ENCODE measurements at regions not wholly inside any gene's neighbourhood (a gene's known extent, or its start where the extent isn't known, plus 50 kb on each side); places are given as distances from the start of the nearest gene placed in this dataset.

GRCh38 chr12:61302282-61302681 is 957.9 kb upstream of the USP15 start:
- CTCF ChIA-PET = no interaction called here
- POLR2A ChIA-PET = no interaction called here

GRCh38 chr12:61308220-61308619 is 952.0 kb upstream of the USP15 start:
- CTCF ChIA-PET = no interaction called here
- POLR2A ChIA-PET = no interaction called here

GRCh38 chr12:61311413-61311812 is 948.8 kb upstream of the USP15 start:
- POLR2A ChIA-PET = no interaction called here
- CTCF ChIA-PET = no interaction called here

GRCh38 chr12:61348871-61349270 is 911.3 kb upstream of the USP15 start:
- ChIA-PET CTCF (no interaction called here), POLR2A (no interaction called here)

- ChIA-PET CTCF (no interaction called here), POLR2A (no interaction called here)
Observed at GRCh38 chr12:61355105-61355504, 905.1 kb upstream of the USP15 start.

- POLR2A ChIA-PET = no interaction called here
Observed at GRCh38 chr12:61356485-61356884, 903.7 kb upstream of the USP15 start.

GRCh38 chr12:61357496-61357895 is 902.7 kb upstream of the USP15 start:
- ChIA-PET POLR2A (no interaction called here), CTCF (no interaction called here)

More at GRCh38 chr12:61356485-61356884, 903.7 kb upstream of the USP15 start:
- CTCF ChIA-PET = no interaction called here

GRCh38 chr12:61362037-61362436 is 898.2 kb upstream of the USP15 start:
- CTCF ChIA-PET = no interaction called here
- POLR2A ChIA-PET = no interaction called here

GRCh38 chr12:61365001-61365400 is 895.2 kb upstream of the USP15 start:
- ChIA-PET POLR2A (no interaction called here), CTCF (no interaction called here)

GRCh38 chr12:61367281-61367785 is 892.9 kb upstream of the USP15 start:
- ChIA-PET CTCF (no interaction called here), POLR2A (no interaction called here)

- POLR2A ChIA-PET = no interaction called here
- CTCF ChIA-PET = no interaction called here
Observed at GRCh38 chr12:61369241-61369910, 890.8 kb upstream of the USP15 start.

- POLR2A ChIA-PET = no interaction called here
Observed at GRCh38 chr12:61384511-61384910, 875.7 kb upstream of the USP15 start.

GRCh38 chr12:61385771-61386170 is 874.4 kb upstream of the USP15 start:
- CTCF ChIA-PET = no interaction called here
- POLR2A ChIA-PET = no interaction called here

More at GRCh38 chr12:61384511-61384910, 875.7 kb upstream of the USP15 start:
- CTCF ChIA-PET = no interaction called here

GRCh38 chr12:61397668-61398067 is 862.5 kb upstream of the USP15 start:
- POLR2A ChIA-PET = no interaction called here

GRCh38 chr12:61412201-61412600 is 848.0 kb upstream of the USP15 start:
- ChIA-PET CTCF (no interaction called here), POLR2A (no interaction called here)

More at GRCh38 chr12:61397668-61398067, 862.5 kb upstream of the USP15 start:
- CTCF ChIA-PET = no interaction called here

- POLR2A ChIA-PET = no interaction called here
- CTCF ChIA-PET = no interaction called here
Observed at GRCh38 chr12:61414470-61414869, 845.7 kb upstream of the USP15 start.

GRCh38 chr12:61422786-61423185 is 837.4 kb upstream of the USP15 start:
- ChIA-PET POLR2A (no interaction called here), CTCF (no interaction called here)

- POLR2A ChIA-PET = no interaction called here
- CTCF ChIA-PET = no interaction called here
Observed at GRCh38 chr12:61452076-61452475, 808.1 kb upstream of the USP15 start.

GRCh38 chr12:61487728-61488127 is 772.5 kb upstream of the USP15 start:
- ChIA-PET POLR2A (no interaction called here), CTCF (no interaction called here)

- POLR2A ChIA-PET = no interaction called here
- CTCF ChIA-PET = no interaction called here
Observed at GRCh38 chr12:61490526-61491498, 769.4 kb upstream of the USP15 start.

- ChIA-PET POLR2A (no interaction called here), CTCF (no interaction called here)
Observed at GRCh38 chr12:61502179-61502578, 758.0 kb upstream of the USP15 start.

All from activated CD8-positive, alpha-beta memory T cell treated with anti-CD3 and anti-CD28 coated beads for 36 hours (primary cell).